HEK293 (cell line): ENCODE measurements at regions not wholly inside any gene's neighbourhood (a gene's known extent, or its start where the extent isn't known, plus 50 kb on each side); places are given as distances from the start of the nearest gene placed in this dataset.

Experiments used
- BCL11A ChIP-seq: fragments of 450-650 bp; formaldehyde crosslinking; IDR thresholded peaks from 2 replicates; pipeline ENCODE4 v1.5.1; 2016; ENCODE audit warnings: low read depth, missing biosample characterization, missing genetic modification characterization
- GLI2 ChIP-seq: fragments of 450-650 bp; formaldehyde crosslinking; IDR thresholded peaks from 2 replicates; pipeline ENCODE4; 2017; ENCODE audit warnings: missing biosample characterization, missing genetic modification characterization, low read depth, borderline replicate concordance
- MEIS1 ChIP-seq: sonication (generic); formaldehyde crosslinking; IDR thresholded peaks from 2 replicates; pipeline ENCODE4 v1.8.1; 2022; ENCODE audit warnings: missing genetic modification reagents, mild to moderate bottlenecking, borderline replicate concordance
- SP7 ChIP-seq: fragments of 450-650 bp; formaldehyde crosslinking; IDR thresholded peaks from 2 replicates; pipeline ENCODE4 v1.5.1; 2016; ENCODE audit warnings: missing biosample characterization, missing genetic modification characterization
- YY1 ChIP-seq: fragments of 450-650 bp; formaldehyde crosslinking; IDR thresholded peaks from 2 replicates; pipeline ENCODE4 v1.5.1; 2018; ENCODE audit warnings: missing biosample characterization, missing genetic modification characterization
- ZNF10 ChIP-seq: fragments of 450-650 bp; formaldehyde crosslinking; IDR thresholded peaks from 2 replicates; pipeline ENCODE4 v1.5.1; 2017; ENCODE audit warnings: missing biosample characterization, missing genetic modification characterization
- ZNF155 ChIP-seq: fragments of 450-650 bp; formaldehyde crosslinking; IDR thresholded peaks from 2 replicates; pipeline ENCODE4 v1.5.1; 2016; ENCODE audit warnings: missing biosample characterization, missing genetic modification characterization
- ZNF157 ChIP-seq: fragments of 450-650 bp; formaldehyde crosslinking; IDR thresholded peaks from 2 replicates; pipeline ENCODE4 v1.5.1; 2016; ENCODE audit warnings: missing biosample characterization, missing genetic modification characterization
- ZNF292 ChIP-seq: fragments of 450-650 bp; formaldehyde crosslinking; IDR thresholded peaks from 2 replicates; pipeline ENCODE4 v1.5.1; 2016; ENCODE audit warnings: low read depth, missing biosample characterization, missing genetic modification characterization, borderline replicate concordance
- ZNF768 ChIP-seq: fragments of 450-650 bp; formaldehyde crosslinking; IDR thresholded peaks from 2 replicates; pipeline ENCODE4 v1.5.1; 2018; ENCODE audit warnings: missing biosample characterization, mild to moderate bottlenecking, missing genetic modification characterization
- ZNF830 ChIP-seq: fragments of 450-650 bp; IDR thresholded peaks from 2 replicates; pipeline ENCODE4 v1.5.0; 2018; ENCODE audit warnings: missing biosample characterization, missing genetic modification characterization, low read depth, mild to moderate bottlenecking, moderate library complexity
- TF ChIP-seq, protein P1 (sequence below): fragments of 450-650 bp; formaldehyde crosslinking; IDR thresholded peaks from 2 replicates; pipeline ENCODE4 v1.5.1; 2016; ENCODE audit warnings: missing biosample characterization, missing genetic modification characterization
- TF ChIP-seq, protein P2 (sequence below): fragments of 450-650 bp; formaldehyde crosslinking; IDR thresholded peaks from 2 replicates; pipeline ENCODE4 v1.5.1; 2017; ENCODE audit warnings: missing biosample characterization, mild to moderate bottlenecking, missing genetic modification characterization, moderate library complexity
- TF ChIP-seq, protein P3 (sequence below): fragments of 450-650 bp; formaldehyde crosslinking; IDR thresholded peaks from 2 replicates; pipeline ENCODE4 v1.5.1; 2016; ENCODE audit warnings: missing biosample characterization, missing genetic modification characterization

DNA sequence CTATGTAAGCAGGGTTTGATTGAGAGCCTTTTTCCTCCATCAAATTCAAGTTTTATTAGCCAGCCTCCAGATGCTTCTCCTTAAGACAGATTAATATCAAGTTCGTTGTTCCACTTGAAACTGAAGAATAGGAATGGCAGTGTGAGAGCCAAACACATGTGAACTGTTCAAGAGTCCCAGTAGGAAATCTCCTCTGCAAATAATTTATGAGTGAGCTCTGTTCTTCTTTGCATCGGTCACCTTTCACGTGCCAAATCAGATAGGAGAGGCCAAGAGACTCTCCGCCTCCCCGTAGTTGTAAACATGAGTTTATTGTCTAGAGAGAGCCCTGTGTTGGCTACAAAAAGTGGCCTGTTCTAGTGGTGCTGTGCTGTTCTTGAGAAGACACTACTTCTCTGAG is 372.1 kb upstream of the NR2F2 start:
- no peak for TF ChIP-seq SP7
- no peak for TF ChIP-seq ZNF10 (tag by site-specific recombination)
- TF ChIP-seq ZNF157 (tag by site-specific recombination) = no peak
- TF ChIP-seq, protein P1, sequence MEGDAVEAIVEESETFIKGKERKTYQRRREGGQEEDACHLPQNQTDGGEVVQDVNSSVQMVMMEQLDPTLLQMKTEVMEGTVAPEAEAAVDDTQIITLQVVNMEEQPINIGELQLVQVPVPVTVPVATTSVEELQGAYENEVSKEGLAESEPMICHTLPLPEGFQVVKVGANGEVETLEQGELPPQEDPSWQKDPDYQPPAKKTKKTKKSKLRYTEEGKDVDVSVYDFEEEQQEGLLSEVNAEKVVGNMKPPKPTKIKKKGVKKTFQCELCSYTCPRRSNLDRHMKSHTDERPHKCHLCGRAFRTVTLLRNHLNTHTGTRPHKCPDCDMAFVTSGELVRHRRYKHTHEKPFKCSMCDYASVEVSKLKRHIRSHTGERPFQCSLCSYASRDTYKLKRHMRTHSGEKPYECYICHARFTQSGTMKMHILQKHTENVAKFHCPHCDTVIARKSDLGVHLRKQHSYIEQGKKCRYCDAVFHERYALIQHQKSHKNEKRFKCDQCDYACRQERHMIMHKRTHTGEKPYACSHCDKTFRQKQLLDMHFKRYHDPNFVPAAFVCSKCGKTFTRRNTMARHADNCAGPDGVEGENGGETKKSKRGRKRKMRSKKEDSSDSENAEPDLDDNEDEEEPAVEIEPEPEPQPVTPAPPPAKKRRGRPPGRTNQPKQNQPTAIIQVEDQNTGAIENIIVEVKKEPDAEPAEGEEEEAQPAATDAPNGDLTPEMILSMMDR (tag by site-specific recombination) = no peak
- TF ChIP-seq GLI2 (tag by site-specific recombination) = no peak
- TF ChIP-seq, protein P2, sequence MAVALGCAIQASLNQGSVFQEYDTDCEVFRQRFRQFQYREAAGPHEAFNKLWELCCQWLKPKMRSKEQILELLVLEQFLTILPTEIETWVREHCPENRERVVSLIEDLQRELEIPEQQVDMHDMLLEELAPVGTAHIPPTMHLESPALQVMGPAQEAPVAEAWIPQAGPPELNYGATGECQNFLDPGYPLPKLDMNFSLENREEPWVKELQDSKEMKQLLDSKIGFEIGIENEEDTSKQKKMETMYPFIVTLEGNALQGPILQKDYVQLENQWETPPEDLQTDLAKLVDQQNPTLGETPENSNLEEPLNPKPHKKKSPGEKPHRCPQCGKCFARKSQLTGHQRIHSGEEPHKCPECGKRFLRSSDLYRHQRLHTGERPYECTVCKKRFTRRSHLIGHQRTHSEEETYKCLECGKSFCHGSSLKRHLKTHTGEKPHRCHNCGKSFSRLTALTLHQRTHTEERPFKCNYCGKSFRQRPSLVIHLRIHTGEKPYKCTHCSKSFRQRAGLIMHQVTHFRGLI = no peak
- no peak for TF ChIP-seq ZNF768 (tag by site-specific recombination)
- no peak for TF ChIP-seq ZNF292
- TF ChIP-seq ZNF830 (tag by site-specific recombination) = no peak
- TF ChIP-seq BCL11A (tag by site-specific recombination) = no peak
- TF ChIP-seq YY1 (tag by site-specific recombination) = no peak
- no peak for TF ChIP-seq MEIS1 (CRISPR knock-in tag)
- TF ChIP-seq ZNF155 (tag by site-specific recombination) = no peak
- TF ChIP-seq, protein P3, sequence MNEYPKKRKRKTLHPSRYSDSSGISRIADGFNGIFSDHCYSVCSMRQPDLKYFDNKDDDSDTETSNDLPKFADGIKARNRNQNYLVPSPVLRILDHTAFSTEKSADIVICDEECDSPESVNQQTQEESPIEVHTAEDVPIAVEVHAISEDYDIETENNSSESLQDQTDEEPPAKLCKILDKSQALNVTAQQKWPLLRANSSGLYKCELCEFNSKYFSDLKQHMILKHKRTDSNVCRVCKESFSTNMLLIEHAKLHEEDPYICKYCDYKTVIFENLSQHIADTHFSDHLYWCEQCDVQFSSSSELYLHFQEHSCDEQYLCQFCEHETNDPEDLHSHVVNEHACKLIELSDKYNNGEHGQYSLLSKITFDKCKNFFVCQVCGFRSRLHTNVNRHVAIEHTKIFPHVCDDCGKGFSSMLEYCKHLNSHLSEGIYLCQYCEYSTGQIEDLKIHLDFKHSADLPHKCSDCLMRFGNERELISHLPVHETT (tag by site-specific recombination) = no peak
